ENCODE measurements at regions not wholly inside any gene's neighbourhood (a gene's known extent, or its start where the extent isn't known, plus 50 kb on each side); places are given as distances from the start of the nearest gene placed in this dataset.
A peak's percentile ranks its signal among the peaks of the same experiment; 100 is the strongest.

DNA sequence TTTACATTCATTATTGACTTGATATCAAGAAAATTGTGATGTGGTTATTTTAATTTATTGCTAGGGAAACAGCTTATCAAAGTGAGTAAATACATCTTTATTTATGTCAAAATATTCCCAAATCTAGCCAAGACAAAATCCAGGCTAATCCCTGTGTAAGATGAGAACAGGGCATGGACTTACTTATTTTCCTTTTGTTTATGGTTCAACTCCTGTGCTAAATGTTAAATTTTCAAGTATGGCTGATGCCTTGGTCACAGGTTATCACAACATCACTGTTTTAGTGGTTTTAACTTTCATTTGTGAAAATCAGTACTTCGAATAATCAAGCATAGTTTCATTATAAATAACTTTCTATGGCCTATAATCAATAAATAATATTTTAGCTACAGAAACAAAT lies 657.0 kb upstream of the SYT4 start:
- no peaks in the 10 kb centered on the region for H3K9me3 ChIP-seq (ENCODE audit: control insufficient read depth in 2 of 3, insufficient read depth in 1 of 3, low read length in 3 of 3)
- intact Hi-C loops (cut with DNase I), result no loop called here
- no peak for DNase-seq
- no peak overlapping the region for H3K4me3 ChIP-seq (ENCODE audit: low read length in 3 of 3)
- H3K36me3 ChIP-seq (ENCODE audit: control insufficient read depth in 2 of 3, insufficient read depth in 3 of 3, low read length in 3 of 3), result no peaks in the 10 kb centered on the region
- H3K27ac ChIP-seq (ENCODE audit: low read depth in 2 of 2, low read length in 2 of 2), result peak overlapping the region in 1 of 2 donors; percentile 23
- no peak overlapping the region for H3K9ac ChIP-seq (ENCODE audit: low read length in 3 of 3)
- no peaks in the 10 kb centered on the region for H3K27me3 ChIP-seq (ENCODE audit: control insufficient read depth, insufficient read depth, low read length)
- no peak for FAIRE-seq
- no peak for TF ChIP-seq CTCF (IDR thresholded peaks at IDR 0.05; ENCODE audit: borderline replicate concordance, extremely low read depth, insufficient read depth)
- H3K4me1 ChIP-seq (ENCODE audit: control insufficient read depth in 2 of 3, insufficient read depth in 2 of 3, low read depth in 1 of 3, low read length in 3 of 3), result no peaks in the 10 kb centered on the region

GRCh38 chr18:43934781-43935471 lies 657.6 kb upstream of the SYT4 start:
- no peak for TF ChIP-seq CTCF (IDR thresholded peaks at IDR 0.05; ENCODE audit: borderline replicate concordance, extremely low read depth, insufficient read depth)
- intact Hi-C loops (cut with DNase I), result no loop called here
- Histone ChIP-seq H3K4me1 (ENCODE audit: control insufficient read depth in 2 of 3, insufficient read depth in 2 of 3, low read depth in 1 of 3, low read length in 3 of 3) (no peaks in the 10 kb centered on the region), H3K9ac (ENCODE audit: low read length in 3 of 3) (no peak overlapping the region), H3K27ac (ENCODE audit: low read depth in 2 of 2, low read length in 2 of 2) (peak overlapping the region in 1 of 2 donors; percentile 20), H3K4me3 (ENCODE audit: low read length in 3 of 3) (no peak overlapping the region), H3K9me3 (ENCODE audit: control insufficient read depth in 2 of 3, insufficient read depth in 1 of 3, low read length in 3 of 3) (no peaks in the 10 kb centered on the region), H3K27me3 (ENCODE audit: control insufficient read depth, insufficient read depth, low read length) (no peaks in the 10 kb centered on the region), H3K36me3 (ENCODE audit: control insufficient read depth in 2 of 3, insufficient read depth in 3 of 3, low read length in 3 of 3) (no peaks in the 10 kb centered on the region)
- FAIRE-seq, result no peak
- DNase-seq, result peak in 1 of 5 donors; percentile 61

GRCh38 chr18:43936176-43936575 lies 658.9 kb upstream of the SYT4 start:
- Histone ChIP-seq H3K36me3 (ENCODE audit: control insufficient read depth in 2 of 3, insufficient read depth in 3 of 3, low read length in 3 of 3) (no peaks in the 10 kb centered on the region), H3K9ac (ENCODE audit: low read length in 3 of 3) (no peak overlapping the region), H3K4me1 (ENCODE audit: control insufficient read depth in 2 of 3, insufficient read depth in 2 of 3, low read depth in 1 of 3, low read length in 3 of 3) (no peaks in the 10 kb centered on the region), H3K27me3 (ENCODE audit: control insufficient read depth, insufficient read depth, low read length) (no peaks in the 10 kb centered on the region), H3K9me3 (ENCODE audit: control insufficient read depth in 2 of 3, insufficient read depth in 1 of 3, low read length in 3 of 3) (no peaks in the 10 kb centered on the region), H3K27ac (ENCODE audit: low read depth in 2 of 2, low read length in 2 of 2) (no peak overlapping the region), H3K4me3 (ENCODE audit: low read length in 3 of 3) (no peak overlapping the region)
- intact Hi-C loops (cut with DNase I), result no loop called here
- no peak for TF ChIP-seq CTCF (IDR thresholded peaks at IDR 0.05; ENCODE audit: borderline replicate concordance, extremely low read depth, insufficient read depth)
- no peak for FAIRE-seq
- no peak for DNase-seq

GRCh38 chr18:43949291-43949690 lies 672.0 kb upstream of the SYT4 start:
- Histone ChIP-seq H3K9me3 (ENCODE audit: control insufficient read depth in 2 of 3, insufficient read depth in 1 of 3, low read length in 3 of 3) (peaks cover 0 to 4% (median 0%) of the 10 kb centered on the region in 3 donors), H3K4me3 (ENCODE audit: low read length in 3 of 3) (no peak overlapping the region), H3K9ac (ENCODE audit: low read length in 3 of 3) (no peak overlapping the region), H3K27me3 (ENCODE audit: control insufficient read depth, insufficient read depth, low read length) (no peaks in the 10 kb centered on the region), H3K36me3 (ENCODE audit: control insufficient read depth in 2 of 3, insufficient read depth in 3 of 3, low read length in 3 of 3) (no peaks in the 10 kb centered on the region), H3K4me1 (ENCODE audit: control insufficient read depth in 2 of 3, insufficient read depth in 2 of 3, low read depth in 1 of 3, low read length in 3 of 3) (no peaks in the 10 kb centered on the region), H3K27ac (ENCODE audit: low read depth in 2 of 2, low read length in 2 of 2) (no peak overlapping the region)
- TF ChIP-seq CTCF (IDR thresholded peaks at IDR 0.05; ENCODE audit: borderline replicate concordance, extremely low read depth, insufficient read depth), result no peak
- DNase-seq (no peak), FAIRE-seq (no peak)
- intact Hi-C loops (cut with DNase I), result no loop called here

Data from kidney (tissue), 13 donors.